IPS-18c (cell line): ENCODE measurements at regions not wholly inside any gene's neighbourhood (a gene's known extent, or its start where the extent isn't known, plus 50 kb on each side); places are given as distances from the start of the nearest gene placed in this dataset.
"Not testable (repeated sequence)": the region's sequence is repeated elsewhere in the genome, so short reads cannot be mapped to it uniquely, and the experiment has no call there.

Source experiments
- H3K4me3 ChIP-seq: 2 replicates; pipeline ENCODE4 v1.7.0; 2013; ENCODE audit warnings: low read depth, mild to moderate bottlenecking, low read length, moderate library complexity; ENCODE audit not compliant: insufficient read depth
- H3K9me3 ChIP-seq: one replicate; pipeline ENCODE4 v1.6.1; 2013; ENCODE audit warnings: mild to moderate bottlenecking, low read length, moderate library complexity; ENCODE audit not compliant: control insufficient read depth, insufficient read depth

DNA sequence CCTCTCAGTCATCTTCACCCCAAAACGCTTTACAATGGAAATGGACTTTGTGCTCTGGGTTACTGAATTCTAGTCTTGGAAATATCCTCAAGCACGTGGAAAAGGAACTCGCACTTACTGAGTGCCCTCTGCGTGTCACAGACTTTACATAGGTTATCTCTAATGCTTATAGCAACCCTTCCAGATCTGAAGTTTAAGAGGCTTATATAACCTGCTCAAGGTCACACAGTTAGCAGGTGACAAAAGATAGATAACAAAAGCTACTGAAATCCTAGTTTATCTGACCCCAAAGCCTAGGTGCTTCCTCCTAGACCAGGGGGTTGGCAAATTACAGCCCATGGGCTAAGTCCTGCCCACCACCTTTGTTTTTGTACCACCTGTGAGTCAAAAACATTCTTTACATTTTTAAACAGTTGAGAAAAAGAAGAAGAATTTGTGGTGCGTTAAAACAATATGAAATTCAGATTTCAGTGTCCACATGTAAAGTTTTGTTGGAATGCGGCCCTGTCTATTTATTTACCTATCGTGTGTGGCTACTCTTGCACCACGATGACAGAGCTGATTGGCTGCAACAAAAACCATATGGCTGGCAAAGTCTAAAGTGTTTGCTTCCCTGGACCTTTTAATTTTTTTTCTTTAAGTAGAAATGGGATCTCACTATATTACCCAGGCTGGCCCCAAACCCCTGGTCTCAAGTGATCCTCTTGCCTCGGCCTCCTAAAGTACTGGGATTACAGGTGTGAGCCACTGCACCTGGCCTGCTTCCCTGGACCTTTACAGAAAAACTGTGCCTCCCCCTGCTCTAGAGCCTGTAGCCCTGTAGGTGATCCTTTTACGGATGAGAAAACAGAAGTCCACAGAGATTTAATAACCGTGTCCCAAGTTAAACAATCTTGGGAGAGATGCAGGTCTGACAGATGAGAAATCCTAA is 110.2 kb upstream of the RREB1 start:
- no peak overlapping the region for H3K4me3 ChIP-seq
- no peaks in the 10 kb centered on the region for H3K9me3 ChIP-seq

GRCh38 chr6:6998194-6998569 is 109.6 kb upstream of the RREB1 start:
- Histone ChIP-seq H3K4me3 (no peak overlapping the region), H3K9me3 (no peaks in the 10 kb centered on the region)

DNA sequence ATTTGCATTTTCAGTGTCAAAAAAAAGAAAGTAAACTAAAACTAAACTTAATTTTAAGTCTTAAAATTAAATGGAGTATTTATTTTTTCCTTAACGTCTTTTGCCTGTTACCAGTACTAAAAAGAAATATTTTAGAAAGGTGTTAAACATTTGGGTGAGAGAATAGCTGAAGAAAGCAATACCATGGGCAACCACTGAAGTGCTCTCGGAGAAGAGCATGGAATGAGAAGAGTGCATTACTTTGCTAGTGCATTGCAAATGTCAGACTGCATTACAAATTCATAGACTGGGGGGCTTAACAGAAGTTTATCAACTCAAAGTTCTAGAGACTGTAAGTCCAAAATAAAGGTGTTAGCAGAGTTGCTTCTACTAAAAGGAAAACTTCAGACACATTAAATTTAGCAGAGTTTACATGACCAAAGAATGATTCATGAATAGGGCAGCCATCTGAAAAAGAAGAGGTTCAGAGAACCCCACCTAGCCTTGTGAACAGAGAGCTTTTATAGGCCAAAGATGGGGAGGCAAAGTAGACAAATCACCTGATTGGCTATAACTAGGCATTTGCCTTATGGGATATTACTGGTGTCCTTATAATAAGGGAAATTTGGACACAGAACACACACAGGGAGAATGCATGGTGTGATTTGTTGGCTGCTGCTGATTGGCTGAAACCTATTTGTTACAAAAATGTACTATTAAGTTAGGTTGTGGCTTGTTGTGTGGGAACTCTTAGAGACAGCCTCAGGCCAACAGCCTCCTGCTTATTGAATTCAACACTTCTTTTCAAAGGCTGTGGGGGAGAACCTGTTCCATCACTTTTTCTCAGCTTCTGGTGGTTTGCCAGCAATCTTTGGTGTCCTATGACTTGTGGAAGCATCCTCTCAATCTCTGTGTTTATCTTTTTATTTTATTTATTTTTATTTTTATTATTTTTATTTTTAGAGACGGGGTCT is 106.7 kb upstream of the RREB1 start:
- Histone ChIP-seq H3K9me3 (no peaks in the 10 kb centered on the region), H3K4me3 (no peak overlapping the region)

DNA sequence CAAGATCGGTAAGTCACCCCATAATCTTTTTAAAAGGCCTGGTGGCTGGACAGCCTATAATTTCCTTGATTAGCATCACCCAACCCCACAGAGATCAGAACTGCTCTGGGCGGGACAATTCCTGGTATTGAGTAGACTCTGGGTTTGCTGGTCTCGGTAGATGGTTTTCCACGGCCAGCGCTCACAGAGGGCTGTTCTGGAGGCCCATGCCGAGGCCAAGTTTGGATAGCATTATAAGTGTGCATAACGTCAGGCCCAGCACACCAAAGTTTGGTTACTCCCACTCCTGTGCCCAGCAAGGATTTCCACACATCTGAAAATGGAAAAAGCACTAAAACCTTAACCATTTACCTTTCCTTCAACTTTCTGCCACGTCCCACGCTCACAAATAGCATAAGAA is 104.7 kb upstream of the RREB1 start:
- Histone ChIP-seq H3K4me3 (no peak overlapping the region), H3K9me3 (no peaks in the 10 kb centered on the region)

- Histone ChIP-seq H3K4me3 (no peak overlapping the region), H3K9me3 (no peaks in the 10 kb centered on the region)
Measured at GRCh38 chr6:7004581-7005297, 103.0 kb upstream of the RREB1 start.

DNA sequence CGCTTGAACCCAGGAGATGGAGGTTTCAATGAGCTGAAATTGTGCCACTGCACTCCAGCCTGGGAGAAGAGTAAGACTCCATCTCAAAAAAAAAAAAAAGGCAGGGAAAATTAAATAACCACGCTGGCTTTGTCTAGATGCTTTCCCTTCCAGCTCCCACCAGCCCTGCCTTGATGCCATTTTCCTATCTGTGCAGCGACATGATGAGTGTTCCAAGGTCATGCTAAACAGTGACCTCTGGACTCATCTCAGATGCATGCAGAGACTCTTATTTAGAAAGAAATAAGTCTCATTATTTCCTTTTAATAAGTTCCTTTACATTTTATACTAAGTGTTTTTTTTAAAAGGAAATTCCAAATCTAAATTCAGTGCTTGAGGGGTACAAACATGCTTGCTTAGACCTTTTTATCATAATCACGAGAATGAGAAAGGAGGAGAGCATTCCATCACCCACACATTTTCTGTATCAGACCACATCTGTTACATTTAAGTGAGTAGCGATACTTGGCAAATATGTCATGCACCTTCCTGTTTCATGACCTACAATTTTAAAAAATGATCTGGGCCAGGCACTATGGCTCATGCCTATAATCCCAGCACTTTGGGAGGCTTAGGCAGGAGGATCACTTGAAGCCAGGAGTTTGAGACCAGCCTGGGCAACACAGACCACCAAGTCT is 101.1 kb upstream of the RREB1 start:
- Histone ChIP-seq H3K9me3 (no peaks in the 10 kb centered on the region), H3K4me3 (no peak overlapping the region)

DNA sequence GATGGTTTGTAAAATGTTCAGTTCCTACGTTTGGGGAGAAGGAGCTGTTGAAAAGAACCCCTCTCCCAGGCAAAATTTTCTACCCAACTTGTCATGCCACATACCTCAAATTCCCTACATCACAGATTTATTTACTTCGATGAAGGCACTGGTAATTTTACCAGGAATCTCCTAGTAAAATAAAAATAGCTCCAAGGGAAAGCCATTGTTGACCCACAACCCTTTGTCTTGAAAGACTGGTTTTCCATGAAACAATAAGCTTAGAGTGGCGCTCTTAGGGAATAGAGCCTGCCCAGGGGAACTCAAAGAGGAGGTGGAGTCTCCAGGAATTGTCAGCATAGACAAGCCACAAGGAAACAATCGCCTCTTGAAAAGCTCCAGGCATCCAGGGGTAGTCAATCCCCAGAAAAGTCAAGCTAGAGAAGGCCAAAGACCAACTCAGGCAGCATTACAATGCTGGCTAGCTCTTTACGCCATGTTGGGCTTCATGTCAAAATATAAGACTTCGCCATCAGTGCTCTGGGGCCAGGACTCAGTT is 99.2 kb upstream of the RREB1 start:
- no peaks in the 10 kb centered on the region for H3K9me3 ChIP-seq

DNA sequence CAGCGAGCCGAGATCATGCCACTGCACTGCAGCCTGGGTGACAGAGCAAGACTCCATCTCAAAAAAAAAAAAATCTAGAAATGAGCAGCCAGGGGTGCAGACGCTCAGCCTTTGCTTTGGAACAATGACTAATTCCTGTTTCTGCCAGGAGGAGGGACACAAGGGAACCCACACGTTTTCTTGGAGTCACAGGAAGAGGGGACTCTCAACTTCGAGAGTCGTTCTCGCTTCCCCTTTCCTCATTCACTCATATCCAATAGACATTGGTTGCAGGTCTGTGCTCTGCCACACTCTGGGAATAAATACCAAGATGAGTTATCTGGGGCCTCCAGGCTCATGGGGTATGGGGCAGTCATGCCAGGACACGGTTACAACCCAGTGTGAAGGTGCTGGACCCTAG is 91.5 kb upstream of the RREB1 start:
- no peaks in the 10 kb centered on the region for H3K9me3 ChIP-seq
- H3K4me3 ChIP-seq: no peak overlapping the region

More for the DNA sequence above, 99.2 kb upstream of the RREB1 start:
- no peak overlapping the region for H3K4me3 ChIP-seq

GRCh38 chr6:7021301-7021700 is 86.5 kb upstream of the RREB1 start:
- Histone ChIP-seq H3K4me3 (no peak overlapping the region), H3K9me3 (no peaks in the 10 kb centered on the region)

- Histone ChIP-seq H3K9me3 (no peaks in the 10 kb centered on the region), H3K4me3 (no peak overlapping the region; the same call in 1 of the 2 replicates)
Measured at GRCh38 chr6:7025861-7026260, 81.9 kb upstream of the RREB1 start.

GRCh38 chr6:7028963-7029362 is 78.8 kb upstream of the RREB1 start:
- not testable (repeated sequence) for H3K4me3 ChIP-seq, H3K9me3 ChIP-seq

DNA sequence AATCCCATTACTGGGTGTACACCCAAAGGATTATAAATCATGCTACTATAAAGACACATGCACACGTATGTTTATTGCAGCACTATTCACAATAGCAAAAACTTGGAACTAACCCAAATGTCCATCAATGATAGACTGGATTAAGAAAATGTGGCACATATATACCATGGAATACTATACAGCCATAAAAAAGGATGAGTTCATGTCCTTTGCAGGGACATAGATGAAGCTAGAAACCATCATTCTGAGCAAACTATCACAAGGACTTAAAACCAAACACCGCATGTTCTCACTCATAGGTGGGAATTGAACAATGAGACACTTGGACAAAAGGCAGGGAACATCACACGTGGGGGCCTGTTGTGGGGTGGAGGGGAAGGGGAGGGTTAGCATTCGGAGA is 76.8 kb upstream of the RREB1 start:
- H3K9me3 ChIP-seq, H3K4me3 ChIP-seq: not testable (repeated sequence)

DNA sequence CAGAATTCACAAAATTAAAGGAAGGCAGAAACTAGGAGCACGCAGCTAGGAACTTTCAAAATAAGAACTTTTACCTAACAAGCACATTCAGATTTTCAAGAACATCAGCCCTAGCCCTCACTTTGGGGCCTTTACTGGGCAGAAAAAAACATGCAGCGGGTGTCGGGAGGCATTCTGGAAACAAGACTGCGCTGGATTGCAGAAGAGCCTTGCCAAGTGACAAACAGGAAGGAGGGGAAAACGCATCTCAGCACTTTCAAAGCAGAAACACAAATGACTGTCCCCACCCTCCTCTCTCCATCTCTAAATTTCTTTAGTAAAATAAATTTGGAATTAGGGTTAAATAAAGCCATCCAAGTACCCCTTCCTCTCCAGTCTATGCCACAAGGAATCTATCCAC is 74.6 kb upstream of the RREB1 start:
- Histone ChIP-seq H3K9me3 (no peaks in the 10 kb centered on the region), H3K4me3 (no peak overlapping the region)

DNA sequence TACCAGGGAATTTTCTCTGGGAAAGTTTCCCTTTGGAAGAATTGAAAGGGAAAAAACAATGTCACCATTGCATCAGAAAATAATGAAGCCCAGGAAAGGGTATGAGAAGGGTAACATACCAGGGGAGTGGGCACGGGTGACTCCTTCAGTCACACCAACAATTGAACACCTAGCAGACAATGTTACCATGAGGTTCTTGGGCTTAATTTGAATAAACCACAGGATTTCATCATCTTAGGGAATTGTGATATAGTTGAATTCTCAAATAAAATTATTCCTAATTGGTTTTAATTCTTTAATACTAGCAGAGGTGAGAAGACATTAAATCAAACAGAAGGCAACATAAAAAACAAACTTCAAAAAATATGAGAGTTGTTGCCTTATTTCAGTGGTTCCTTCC is 73.7 kb upstream of the RREB1 start:
- no peak overlapping the region for H3K4me3 ChIP-seq
- no peaks in the 10 kb centered on the region for H3K9me3 ChIP-seq

GRCh38 chr6:7035837-7036249 is 71.9 kb upstream of the RREB1 start:
- H3K9me3 ChIP-seq: no peaks in the 10 kb centered on the region
- H3K4me3 ChIP-seq: no peak overlapping the region

DNA sequence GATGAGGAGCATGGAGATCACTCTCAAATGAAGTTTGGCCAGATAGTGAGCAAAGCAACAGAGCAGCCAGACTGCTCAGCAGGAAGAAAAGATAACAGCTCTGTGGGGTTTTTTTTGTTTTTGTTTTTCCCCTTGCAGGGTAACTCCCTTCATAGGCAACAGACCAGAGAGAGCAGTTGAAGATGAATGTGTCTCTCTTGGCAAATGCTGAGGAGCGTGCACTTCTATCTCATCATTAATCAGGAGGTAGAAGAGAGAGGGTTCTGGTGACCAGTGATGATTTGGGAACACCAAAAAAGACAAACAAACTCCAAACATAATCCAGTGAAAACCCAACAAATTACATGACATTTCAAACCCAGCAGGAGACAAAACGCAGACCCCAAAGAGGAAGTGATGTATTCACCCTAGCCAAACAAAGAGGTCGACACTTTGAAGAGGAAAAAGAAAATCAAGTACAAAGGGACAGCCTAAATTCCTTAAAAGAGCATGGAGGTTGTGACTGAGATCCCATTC is 66.2 kb upstream of the RREB1 start:
- no peaks in the 10 kb centered on the region for H3K9me3 ChIP-seq

More for the DNA sequence above, 66.2 kb upstream of the RREB1 start:
- no peak overlapping the region for H3K4me3 ChIP-seq
